NCI-H1436 treated with DMSO at 0.1 percent for 48 hours (cell line): ENCODE measurements at regions not wholly inside any gene's neighbourhood (a gene's known extent, or its start where the extent isn't known, plus 50 kb on each side); places are given as distances from the start of the nearest gene placed in this dataset.

ENCODE experiments used
- DNase-seq: peaks from one replicate; lab custom pipeline; 2025; lab: John Stamatoyannopoulos, UW

- DNase-seq = no peak
These were observed 539.8 kb upstream of the SLIT2 start for GRCh38 chr4:19711871-19712270.

GRCh38 chr4:19707876-19708275 lies 543.8 kb upstream of the SLIT2 start:
- no peak for DNase-seq

- no peak for DNase-seq
These were observed 548.3 kb upstream of the SLIT2 start for GRCh38 chr4:19703391-19703790.

GRCh38 chr4:19700992-19701391 lies 550.7 kb upstream of the SLIT2 start:
- DNase-seq = no peak

- no peak for DNase-seq
These were observed 552.7 kb upstream of the SLIT2 start for GRCh38 chr4:19698961-19699360.

GRCh38 chr4:19694812-19695211 lies 556.9 kb upstream of the SLIT2 start:
- no peak for DNase-seq

GRCh38 chr4:19693936-19694570 lies 557.7 kb upstream of the SLIT2 start:
- no peak for DNase-seq

- no peak for DNase-seq
These were observed 562.2 kb upstream of the SLIT2 start for GRCh38 chr4:19689511-19689910.

GRCh38 chr4:19686456-19686855 lies 565.2 kb upstream of the SLIT2 start:
- DNase-seq = no peak

- no peak for DNase-seq
These were observed 567.6 kb upstream of the SLIT2 start for GRCh38 chr4:19684084-19684483.

- DNase-seq = no peak
These were observed 568.3 kb upstream of the SLIT2 start for GRCh38 chr4:19683426-19683825.

GRCh38 chr4:19677211-19677610 lies 574.5 kb upstream of the SLIT2 start:
- no peak for DNase-seq

- DNase-seq = no peak
These were observed 576.4 kb upstream of the SLIT2 start for GRCh38 chr4:19675172-19675811.

- no peak for DNase-seq
These were observed 592.6 kb upstream of the SLIT2 start for GRCh38 chr4:19659101-19659500.

GRCh38 chr4:19657856-19658255 lies 593.8 kb upstream of the SLIT2 start:
- DNase-seq = no peak

- no peak for DNase-seq
These were observed 596.0 kb upstream of the SLIT2 start for GRCh38 chr4:19655666-19656065.

- no peak for DNase-seq
These were observed 600.5 kb upstream of the SLIT2 start for GRCh38 chr4:19650903-19651864.

- DNase-seq = no peak
These were observed 606.1 kb upstream of the SLIT2 start for GRCh38 chr4:19645589-19645988.

- DNase-seq = no peak
These were observed 615.3 kb upstream of the SLIT2 start for GRCh38 chr4:19636451-19636850.

GRCh38 chr4:19631814-19632213 lies 619.9 kb upstream of the SLIT2 start:
- no peak for DNase-seq

- no peak for DNase-seq
These were observed 627.8 kb upstream of the SLIT2 start for GRCh38 chr4:19623866-19624265.

GRCh38 chr4:19615086-19615689 lies 636.5 kb upstream of the SLIT2 start:
- no peak for DNase-seq
